HG03280 (cell line): ENCODE measurements at regions not wholly inside any gene's neighbourhood (a gene's known extent, or its start where the extent isn't known, plus 50 kb on each side); places are given as distances from the start of the nearest gene placed in this dataset.

Source experiments
- ATAC-seq: cut with Tn5 transposase; IDR thresholded peaks from one replicate; pipeline ENCODE4 v1.9.1; 2021; ENCODE audit warnings: mild to moderate bottlenecking, moderate library complexity; ENCODE audit not compliant: unreplicated experiment

- no peak for ATAC-seq
Observed at GRCh38 chr2:217722883-217723472, 279.8 kb downstream of the TNS1 start.

GRCh38 chr2:217717646-217718045 lies 285.1 kb downstream of the TNS1 start:
- ATAC-seq = no peak

GRCh38 chr2:217715484-217715883 lies 287.3 kb downstream of the TNS1 start:
- no peak for ATAC-seq

- ATAC-seq = no peak
Observed at GRCh38 chr2:217714287-217714751, 288.5 kb downstream of the TNS1 start.

GRCh38 chr2:217713395-217714286 lies 289.2 kb downstream of the TNS1 start:
- no peak for ATAC-seq

- ATAC-seq = no peak
Observed at GRCh38 chr2:217712431-217712830, 290.4 kb downstream of the TNS1 start.

GRCh38 chr2:217711188-217711587 lies 291.6 kb downstream of the TNS1 start:
- ATAC-seq = no peak

- no peak for ATAC-seq
Observed at GRCh38 chr2:217710211-217710765, 292.5 kb downstream of the TNS1 start.

- ATAC-seq = no peak
Observed at GRCh38 chr2:217709478-217710210, 293.2 kb downstream of the TNS1 start.

GRCh38 chr2:217707131-217707611 lies 295.6 kb downstream of the TNS1 start:
- ATAC-seq = no peak

- no peak for ATAC-seq
Observed at GRCh38 chr2:217706513-217706912, 296.3 kb downstream of the TNS1 start.

- no peak for ATAC-seq
Observed at GRCh38 chr2:217706095-217706494, 296.7 kb downstream of the TNS1 start.

GRCh38 chr2:217705461-217705860 lies 297.3 kb downstream of the TNS1 start:
- ATAC-seq = no peak

- no peak for ATAC-seq
Observed at GRCh38 chr2:217703999-217704398, 298.8 kb downstream of the TNS1 start.

- no peak for ATAC-seq
Observed at GRCh38 chr2:217703102-217703501, 299.7 kb downstream of the TNS1 start.

GRCh38 chr2:217701622-217702021 lies 301.2 kb downstream of the TNS1 start:
- ATAC-seq = no peak

GRCh38 chr2:217698691-217699090 lies 304.1 kb downstream of the TNS1 start:
- no peak for ATAC-seq

GRCh38 chr2:217695033-217695520 lies 307.7 kb downstream of the TNS1 start:
- no peak for ATAC-seq

GRCh38 chr2:217694291-217694690 lies 308.5 kb downstream of the TNS1 start:
- ATAC-seq = no peak

- ATAC-seq = no peak
Observed at GRCh38 chr2:217693363-217693762, 309.4 kb downstream of the TNS1 start.
